HEK293 (cell line): ENCODE measurements at regions not wholly inside any gene's neighbourhood (a gene's known extent, or its start where the extent isn't known, plus 50 kb on each side); places are given as distances from the start of the nearest gene placed in this dataset.

ENCODE experiments used
- CTCF ChIA-PET: fragments of 350-600 bp; formaldehyde crosslinking; extraction: SDS; loops from one replicate; lab custom pipeline; 2021; ENCODE audit warnings: antibody characterized with exemption; lab: Yijun Ruan, JAX
- POLR2A ChIA-PET: fragments of 300-600 bp; formaldehyde crosslinking; extraction: SDS; loops from one replicate; lab custom pipeline; 2020; ENCODE audit warnings: antibody characterized with exemption, inconsistent platforms; lab: Yijun Ruan, JAX
- H3K27ac ChIP-seq: fragments of 200-500 bp; sonication (Bioruptor generic); 2 replicates; pipeline ENCODE4 v1.5.1; 2014; ENCODE audit warnings: low read depth, low read length, control low read depth, inconsistent platforms; ENCODE audit errors: extremely low read depth
- H3K36me3 ChIP-seq, 2 experiments: fragments of 200-500 bp in 1 of 2; sonication (Bioruptor generic) in 1 of 2; 1 replicate in 1 of 2; 2 replicates in 1 of 2; pipeline ENCODE4 v1.5.1; 2014 to 2017; ENCODE audit warnings: inconsistent platforms in 2 of 2, low read length in 2 of 2; ENCODE audit not compliant: control insufficient read depth in 2 of 2, insufficient read depth in 1 of 2
- H3K4me1 ChIP-seq: fragments of 200-500 bp; sonication (Bioruptor generic); 2 replicates; pipeline ENCODE4 v1.5.1; 2014; ENCODE audit warnings: mild to moderate bottlenecking, low read length, inconsistent platforms; ENCODE audit not compliant: control insufficient read depth, insufficient read depth
- H3K4me3 ChIP-seq: 2 replicates; pipeline ENCODE4 v1.5.1; 2011; ENCODE audit warnings: low read depth, mild to moderate bottlenecking, control low read depth, low read length, moderate library complexity
- H3K9me3 ChIP-seq: fragments of 200-500 bp; sonication (Bioruptor generic); 2 replicates; pipeline ENCODE4 v1.5.1; 2014; ENCODE audit warnings: low read depth, low read length, inconsistent platforms; ENCODE audit not compliant: control insufficient read depth, insufficient read depth
- ATF2 ChIP-seq: fragments of 450-650 bp; formaldehyde crosslinking; IDR thresholded peaks from 2 replicates; pipeline ENCODE4 v1.5.1; 2016; ENCODE audit warnings: missing biosample characterization, missing genetic modification characterization, low read depth
- GFI1B ChIP-seq: fragments of 450-650 bp; formaldehyde crosslinking; IDR thresholded peaks from 2 replicates; pipeline ENCODE4 v1.5.1; 2016; ENCODE audit warnings: missing biosample characterization, missing genetic modification characterization
- GLI2 ChIP-seq: fragments of 450-650 bp; formaldehyde crosslinking; IDR thresholded peaks from 2 replicates; pipeline ENCODE4; 2017; ENCODE audit warnings: missing biosample characterization, missing genetic modification characterization, low read depth, borderline replicate concordance
- GLIS2 ChIP-seq: fragments of 450-650 bp; formaldehyde crosslinking; IDR thresholded peaks from 2 replicates; pipeline ENCODE4 v1.5.1; 2016; ENCODE audit warnings: missing biosample characterization, missing genetic modification characterization
- HOXA7 ChIP-seq: sonication (generic); formaldehyde crosslinking; IDR thresholded peaks from 2 replicates; pipeline ENCODE4 v1.8.1; 2022; ENCODE audit warnings: missing genetic modification reagents, borderline replicate concordance
- HOXD13 ChIP-seq: sonication (generic); formaldehyde crosslinking; IDR thresholded peaks from 2 replicates; pipeline ENCODE4 v1.8.0; 2022; ENCODE audit warnings: missing genetic modification reagents, borderline replicate concordance
- KLF10 ChIP-seq: fragments of 450-650 bp; IDR thresholded peaks from 2 replicates; pipeline ENCODE4 v1.5.1; 2018; ENCODE audit warnings: missing biosample characterization, mild to moderate bottlenecking, missing genetic modification characterization
- OSR2 ChIP-seq: fragments of 450-650 bp; formaldehyde crosslinking; IDR thresholded peaks from 2 replicates; pipeline ENCODE4 v1.5.1; 2016; ENCODE audit warnings: missing biosample characterization, missing genetic modification characterization
- PRDM6 ChIP-seq: fragments of 450-650 bp; formaldehyde crosslinking; IDR thresholded peaks from 2 replicates; pipeline ENCODE4 v1.5.1; 2017; ENCODE audit warnings: missing biosample characterization, missing genetic modification characterization
- RBAK ChIP-seq: fragments of 450-650 bp; formaldehyde crosslinking; IDR thresholded peaks from 2 replicates; pipeline ENCODE4 v1.5.1; 2016; ENCODE audit warnings: missing biosample characterization, missing genetic modification characterization
- REPIN1 ChIP-seq: fragments of 450-650 bp; formaldehyde crosslinking; IDR thresholded peaks from 2 replicates; pipeline ENCODE4 v1.5.1; 2017; ENCODE audit warnings: missing biosample characterization, missing genetic modification characterization, low read depth
- TRIM28 ChIP-seq: IDR thresholded peaks from 2 replicates; pipeline ENCODE4 v1.6.1; 2011; ENCODE audit warnings: low read length, control low read depth, borderline replicate concordance
- YY2 ChIP-seq: fragments of 450-650 bp; formaldehyde crosslinking; IDR thresholded peaks from 2 replicates; pipeline ENCODE4 v1.5.1; 2016; ENCODE audit warnings: missing biosample characterization, missing genetic modification characterization
- ZBTB48 ChIP-seq: fragments of 450-650 bp; formaldehyde crosslinking; IDR thresholded peaks from 2 replicates; pipeline ENCODE4 v1.5.1; 2016; ENCODE audit warnings: missing biosample characterization, missing genetic modification characterization
- ZFP3 ChIP-seq: fragments of 450-650 bp; formaldehyde crosslinking; IDR thresholded peaks from 2 replicates; pipeline ENCODE4 v1.5.1; 2016; ENCODE audit warnings: low read depth, missing biosample characterization, missing genetic modification characterization
- ZFP37 ChIP-seq: fragments of 450-650 bp; formaldehyde crosslinking; IDR thresholded peaks from 2 replicates; pipeline ENCODE4 v1.5.1; 2016; ENCODE audit warnings: missing biosample characterization, missing genetic modification characterization
- ZNF169 ChIP-seq: fragments of 450-650 bp; formaldehyde crosslinking; IDR thresholded peaks from 2 replicates; pipeline ENCODE4 v1.5.1; 2016; ENCODE audit warnings: missing biosample characterization, missing genetic modification characterization
- ZNF174 ChIP-seq: fragments of 450-650 bp; formaldehyde crosslinking; IDR thresholded peaks from 2 replicates; pipeline ENCODE4 v1.5.0; 2017; ENCODE audit warnings: missing biosample characterization, mild to moderate bottlenecking, missing genetic modification characterization
- ZNF19 ChIP-seq: fragments of 450-650 bp; formaldehyde crosslinking; IDR thresholded peaks from 2 replicates; pipeline ENCODE4; 2016; ENCODE audit warnings: missing biosample characterization, missing genetic modification characterization, low read depth
- ZNF202 ChIP-seq: fragments of 450-650 bp; formaldehyde crosslinking; IDR thresholded peaks from 2 replicates; pipeline ENCODE4 v1.5.1; 2016; ENCODE audit warnings: missing biosample characterization, missing genetic modification characterization, borderline replicate concordance
- ZNF214 ChIP-seq: fragments of 450-650 bp; formaldehyde crosslinking; IDR thresholded peaks from 2 replicates; pipeline ENCODE4 v1.5.1; 2017; ENCODE audit warnings: missing biosample characterization, mild to moderate bottlenecking, missing genetic modification characterization, borderline replicate concordance
- ZNF239 ChIP-seq: fragments of 450-650 bp; formaldehyde crosslinking; IDR thresholded peaks from 2 replicates; pipeline ENCODE4 v1.5.1; 2016; ENCODE audit warnings: missing biosample characterization, missing genetic modification characterization
- ZNF433 ChIP-seq: fragments of 450-650 bp; formaldehyde crosslinking; IDR thresholded peaks from 2 replicates; pipeline ENCODE4 v1.5.1; 2016; ENCODE audit warnings: missing biosample characterization, missing genetic modification characterization, low read depth
- ZNF514 ChIP-seq: fragments of 450-650 bp; formaldehyde crosslinking; IDR thresholded peaks from 2 replicates; pipeline ENCODE4 v1.5.1; 2016; ENCODE audit warnings: missing biosample characterization, missing genetic modification characterization
- ZNF521 ChIP-seq: fragments of 450-650 bp; formaldehyde crosslinking; IDR thresholded peaks from 2 replicates; pipeline ENCODE4 v1.5.1; 2017; ENCODE audit warnings: missing biosample characterization, mild to moderate bottlenecking, missing genetic modification characterization
- ZNF549 ChIP-seq: fragments of 450-650 bp; IDR thresholded peaks from 2 replicates; pipeline ENCODE4 v1.5.1; 2018; ENCODE audit warnings: missing biosample characterization, missing genetic modification characterization, mild to moderate bottlenecking, inconsistent platforms, moderate library complexity
- ZNF596 ChIP-seq: fragments of 450-650 bp; IDR thresholded peaks from 2 replicates; pipeline ENCODE4 v1.5.0; 2018; ENCODE audit warnings: missing biosample characterization, mild to moderate bottlenecking, missing genetic modification characterization, moderate library complexity
- ZNF639 ChIP-seq: fragments of 450-650 bp; formaldehyde crosslinking; IDR thresholded peaks from 2 replicates; pipeline ENCODE4 v1.5.1; 2016; ENCODE audit warnings: missing biosample characterization, missing genetic modification characterization
- ZNF677 ChIP-seq: fragments of 450-650 bp; IDR thresholded peaks from 2 replicates; pipeline ENCODE4 v1.5.0; 2018; ENCODE audit warnings: missing biosample characterization, mild to moderate bottlenecking, missing genetic modification characterization, moderate library complexity
- ZNF701 ChIP-seq: fragments of 450-650 bp; formaldehyde crosslinking; IDR thresholded peaks from 2 replicates; pipeline ENCODE4 v1.5.1; 2016; ENCODE audit warnings: missing biosample characterization, missing genetic modification characterization
- ZNF707 ChIP-seq: fragments of 450-650 bp; formaldehyde crosslinking; IDR thresholded peaks from 2 replicates; pipeline ENCODE4 v1.5.1; 2016; ENCODE audit warnings: missing biosample characterization, missing genetic modification characterization
- ZNF776 ChIP-seq: fragments of 450-650 bp; formaldehyde crosslinking; IDR thresholded peaks from 2 replicates; pipeline ENCODE4 v1.5.0; 2017; ENCODE audit warnings: missing biosample characterization, missing genetic modification characterization, borderline replicate concordance

- Histone ChIP-seq H3K9me3 (no peaks in the 10 kb centered on the region), H3K4me1 (no peaks in the 10 kb centered on the region), H3K36me3 (no peaks in the 10 kb centered on the region), H3K4me3 (no peak overlapping the region), H3K27ac (no peak overlapping the region)
- ChIA-PET POLR2A (no interaction called here), CTCF (no interaction called here)
- no peak for TF ChIP-seq YY2 (tag by site-specific recombination)
- TF ChIP-seq ZBTB48: no peak
- no peak for TF ChIP-seq ZNF239
- no peak for TF ChIP-seq ZNF169 (tag by site-specific recombination)
- no peak for TF ChIP-seq ZNF174 (tag by site-specific recombination)
Measured at GRCh38 chr7:34491899-34492298, 166.1 kb upstream of the NPSR1 start.

- TF ChIP-seq TRIM28 (no peak), ZNF214 (tag by site-specific recombination) (no peak), ZNF174 (tag by site-specific recombination) (no peak), ZNF433 (no peak), ZFP3 (tag by site-specific recombination) (no peak), ZNF514 (tag by site-specific recombination) (no peak), HOXA7 (CRISPR knock-in tag) (no peak), ZNF701 (no peak), ZNF677 (tag by site-specific recombination) (no peak), REPIN1 (no peak), GFI1B (no peak), ZNF776 (no peak)
- no peak overlapping the region for H3K4me3 ChIP-seq
- H3K4me1 ChIP-seq: no peaks in the 10 kb centered on the region
- H3K9me3 ChIP-seq: no peaks in the 10 kb centered on the region
- POLR2A ChIA-PET: no interaction called here
- CTCF ChIA-PET: no interaction called here
- H3K27ac ChIP-seq: no peak overlapping the region
- no peaks in the 10 kb centered on the region for H3K36me3 ChIP-seq
Measured at GRCh38 chr7:34493752-34494151, 164.3 kb upstream of the NPSR1 start.

- Histone ChIP-seq H3K4me3 (no peak overlapping the region), H3K36me3 (no peaks in the 10 kb centered on the region), H3K9me3 (no peaks in the 10 kb centered on the region), H3K4me1 (no peaks in the 10 kb centered on the region), H3K27ac (no peak overlapping the region)
- TF ChIP-seq PRDM6: no peak
- TF ChIP-seq GLI2 (tag by site-specific recombination): no peak
- no peak for TF ChIP-seq ZNF521 (tag by site-specific recombination)
- no peak for TF ChIP-seq KLF10 (tag by site-specific recombination)
- TF ChIP-seq RBAK: no peak
- TF ChIP-seq GLIS2 (tag by site-specific recombination): no peak
- TF ChIP-seq ZNF639 (tag by site-specific recombination): no peak
- TF ChIP-seq ZNF549 (tag by site-specific recombination): no peak
- TF ChIP-seq ZNF19: no peak
- no peak for TF ChIP-seq ZNF596
- TF ChIP-seq ZNF707 (tag by site-specific recombination): no peak
- TF ChIP-seq ZFP37 (tag by site-specific recombination): no peak
- TF ChIP-seq HOXD13 (CRISPR knock-in tag): no peak
- no peak for TF ChIP-seq OSR2 (tag by site-specific recombination)
- TF ChIP-seq ATF2 (tag by site-specific recombination): no peak
- no peak for TF ChIP-seq ZNF202 (tag by site-specific recombination)
- CTCF ChIA-PET: interaction anchor here (0.9 to 2.4 kb wide), 4 partner anchors 11 to 176 kb away, joined by 3 to 8 read pairs (median 4); no protein-coding TSS in a partner anchor
- POLR2A ChIA-PET: no interaction called here
Measured at GRCh38 chr7:34497153-34497777, 160.8 kb upstream of the NPSR1 start.
